IMR-90 (cell line): ENCODE measurements at regions not wholly inside any gene's neighbourhood (a gene's known extent, or its start where the extent isn't known, plus 50 kb on each side); places are given as distances from the start of the nearest gene placed in this dataset.

ENCODE experiments used
- BHLHE40 ChIP-seq: fragments of 150-350 bp; IDR thresholded peaks from 2 replicates; pipeline ENCODE4 v1.6.1; 2016; ENCODE audit warnings: mild to moderate bottlenecking, low read depth, low read length
- CEBPB ChIP-seq: IDR thresholded peaks from 2 replicates; pipeline ENCODE4 v1.6.1; 2012; ENCODE audit warnings: low read depth, low read length, improper control_type of control experiment
- CHD1 ChIP-seq: IDR thresholded peaks from 2 replicates; pipeline ENCODE4 v1.6.1; 2012; ENCODE audit warnings: low read depth, low read length, improper control_type of control experiment
- CTCF ChIP-seq: conservative IDR thresholded peaks from 2 replicates; pipeline ENCODE4 v1.5.1; 2012; ENCODE audit warnings: mild to moderate bottlenecking, low read depth, low read length, improper control_type of control experiment
- MAFK ChIP-seq: IDR thresholded peaks from 2 replicates; pipeline ENCODE4 v1.6.1; 2012; ENCODE audit warnings: low read depth, low read length, improper control_type of control experiment
- MXI1 ChIP-seq: IDR thresholded peaks from 2 replicates; pipeline ENCODE4 v1.6.1; 2012; ENCODE audit warnings: low read depth, mild to moderate bottlenecking, low read length, moderate library complexity, borderline replicate concordance
- NFE2L2 ChIP-seq: fragments of 150-350 bp; IDR thresholded peaks from 2 replicates; pipeline ENCODE4 v1.6.1; 2016; ENCODE audit warnings: low read depth, mild to moderate bottlenecking, low read length
- POLR2A ChIP-seq: IDR thresholded peaks from 2 replicates; pipeline ENCODE4 v1.6.1; 2012; ENCODE audit warnings: mild to moderate bottlenecking, low read depth, low read length
- RAD21 ChIP-seq: IDR thresholded peaks from 2 replicates; pipeline ENCODE4 v1.6.1; 2012; ENCODE audit warnings: low read length, improper control_type of control experiment
- RCOR1 ChIP-seq: IDR thresholded peaks from 2 replicates; pipeline ENCODE4 v1.6.1; 2012; ENCODE audit warnings: mild to moderate bottlenecking, low read length, improper control_type of control experiment; ENCODE audit not compliant: insufficient replicate concordance
- RFX5 ChIP-seq: IDR thresholded peaks from 2 replicates; pipeline ENCODE4 v1.8.0; 2012; ENCODE audit warnings: low read depth, mild to moderate bottlenecking, low read length, moderate library complexity
- SMC3 ChIP-seq: fragments of 150-350 bp; IDR thresholded peaks from 2 replicates; pipeline ENCODE4 v1.6.1; 2016; ENCODE audit warnings: low read depth, mild to moderate bottlenecking, antibody characterized with exemption, low read length, moderate library complexity
- USF2 ChIP-seq: fragments of 150-350 bp; IDR thresholded peaks from 2 replicates; pipeline ENCODE4 v1.6.1; 2017; ENCODE audit warnings: mild to moderate bottlenecking, antibody characterized with exemption, low read length, low read depth

GRCh38 chr3:187464682-187465081 lies 96.5 kb downstream of the RTP4 start:
- TF ChIP-seq CTCF = no peak
- no peak for TF ChIP-seq POLR2A
- TF ChIP-seq USF2 = no peak
- no peak for TF ChIP-seq RAD21
- no peak for TF ChIP-seq SMC3
- no peak for TF ChIP-seq BHLHE40
- no peak for TF ChIP-seq RFX5
- no peak for TF ChIP-seq CEBPB
- TF ChIP-seq RCOR1 = no peak
- no peak for TF ChIP-seq MXI1
- no peak for TF ChIP-seq MAFK
- TF ChIP-seq NFE2L2 = no peak
- no peak for TF ChIP-seq CHD1
